ENCODE measurements at regions not wholly inside any gene's neighbourhood (a gene's known extent, or its start where the extent isn't known, plus 50 kb on each side); places are given as distances from the start of the nearest gene placed in this dataset.

- TF ChIP-seq DR1 (CRISPR knock-in tag; IDR thresholded peaks at IDR 0.05) (no peak), POLR2AphosphoS5 (IDR thresholded peaks at IDR 0.05; ENCODE audit: low read depth, low read length) (no peak), RFX3 (CRISPR knock-in tag; IDR thresholded peaks at IDR 0.05) (no peak)
Measured at GRCh38 chr18:53859764-53860163, 364.7 kb downstream of the MBD2 start.

All from HepG2 (cell line).